HEK293 (cell line): ENCODE measurements at regions not wholly inside any gene's neighbourhood (a gene's known extent, or its start where the extent isn't known, plus 50 kb on each side); places are given as distances from the start of the nearest gene placed in this dataset.

Experiments
- ELK4 ChIP-seq: IDR thresholded peaks from 2 replicates; pipeline ENCODE4 v1.6.1; 2011; ENCODE audit warnings: mild to moderate bottlenecking, low read depth, low read length, borderline replicate concordance
- SP3 ChIP-seq: fragments of 450-650 bp; formaldehyde crosslinking; IDR thresholded peaks from 2 replicates; pipeline ENCODE4 v1.5.1; 2016; ENCODE audit warnings: missing biosample characterization, missing genetic modification characterization
- ZBTB26 ChIP-seq: fragments of 450-650 bp; formaldehyde crosslinking; optimal IDR thresholded peaks from 2 replicates; pipeline ENCODE3; 2016; ENCODE audit warnings: missing biosample characterization, mild to moderate bottlenecking, missing genetic modification characterization
- ZFP69B ChIP-seq: fragments of 450-650 bp; formaldehyde crosslinking; IDR thresholded peaks from 2 replicates; pipeline ENCODE4 v1.5.1; 2016; ENCODE audit warnings: missing biosample characterization, missing genetic modification characterization
- ZNF133 ChIP-seq: fragments of 450-650 bp; formaldehyde crosslinking; IDR thresholded peaks from 2 replicates; pipeline ENCODE4 v1.5.1; 2016; ENCODE audit warnings: missing biosample characterization, missing genetic modification characterization
- ZNF155 ChIP-seq: fragments of 450-650 bp; formaldehyde crosslinking; IDR thresholded peaks from 2 replicates; pipeline ENCODE4 v1.5.1; 2016; ENCODE audit warnings: missing biosample characterization, missing genetic modification characterization
- ZNF311 ChIP-seq: fragments of 450-650 bp; formaldehyde crosslinking; IDR thresholded peaks from 2 replicates; pipeline ENCODE4 v1.5.1; 2017; ENCODE audit warnings: missing biosample characterization, missing genetic modification characterization, borderline replicate concordance
- ZNF623 ChIP-seq: fragments of 450-650 bp; formaldehyde crosslinking; IDR thresholded peaks from 2 replicates; pipeline ENCODE4 v1.5.1; 2016; ENCODE audit warnings: missing biosample characterization, missing genetic modification characterization
- ZNF654 ChIP-seq: fragments of 450-650 bp; formaldehyde crosslinking; IDR thresholded peaks from 2 replicates; pipeline ENCODE4 v1.5.1; 2016; ENCODE audit warnings: low read depth, missing biosample characterization, missing genetic modification characterization
- ZNF660 ChIP-seq: fragments of 450-650 bp; IDR thresholded peaks from 2 replicates; pipeline ENCODE4 v1.5.1; 2018; ENCODE audit warnings: missing biosample characterization, mild to moderate bottlenecking, missing genetic modification characterization
- ZNF670 ChIP-seq: fragments of 450-650 bp; formaldehyde crosslinking; IDR thresholded peaks from 2 replicates; pipeline ENCODE4 v1.5.1; 2016; ENCODE audit warnings: missing biosample characterization, missing genetic modification characterization, low read depth
- TF ChIP-seq, protein P1 (sequence below): fragments of 450-650 bp; formaldehyde crosslinking; IDR thresholded peaks from 2 replicates; pipeline ENCODE4 v1.5.1; 2016; ENCODE audit warnings: missing biosample characterization, missing genetic modification characterization
- TF ChIP-seq, protein P2 (sequence below): fragments of 450-650 bp; formaldehyde crosslinking; IDR thresholded peaks from 2 replicates; pipeline ENCODE4 v1.5.1; 2016; ENCODE audit warnings: missing biosample characterization, missing genetic modification characterization

- no peak for TF ChIP-seq ZFP69B
- TF ChIP-seq ZNF623 (tag by site-specific recombination), result no peak
- no peak for TF ChIP-seq ZNF155
- TF ChIP-seq, protein P1, sequence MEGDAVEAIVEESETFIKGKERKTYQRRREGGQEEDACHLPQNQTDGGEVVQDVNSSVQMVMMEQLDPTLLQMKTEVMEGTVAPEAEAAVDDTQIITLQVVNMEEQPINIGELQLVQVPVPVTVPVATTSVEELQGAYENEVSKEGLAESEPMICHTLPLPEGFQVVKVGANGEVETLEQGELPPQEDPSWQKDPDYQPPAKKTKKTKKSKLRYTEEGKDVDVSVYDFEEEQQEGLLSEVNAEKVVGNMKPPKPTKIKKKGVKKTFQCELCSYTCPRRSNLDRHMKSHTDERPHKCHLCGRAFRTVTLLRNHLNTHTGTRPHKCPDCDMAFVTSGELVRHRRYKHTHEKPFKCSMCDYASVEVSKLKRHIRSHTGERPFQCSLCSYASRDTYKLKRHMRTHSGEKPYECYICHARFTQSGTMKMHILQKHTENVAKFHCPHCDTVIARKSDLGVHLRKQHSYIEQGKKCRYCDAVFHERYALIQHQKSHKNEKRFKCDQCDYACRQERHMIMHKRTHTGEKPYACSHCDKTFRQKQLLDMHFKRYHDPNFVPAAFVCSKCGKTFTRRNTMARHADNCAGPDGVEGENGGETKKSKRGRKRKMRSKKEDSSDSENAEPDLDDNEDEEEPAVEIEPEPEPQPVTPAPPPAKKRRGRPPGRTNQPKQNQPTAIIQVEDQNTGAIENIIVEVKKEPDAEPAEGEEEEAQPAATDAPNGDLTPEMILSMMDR (tag by site-specific recombination), result no peak
- TF ChIP-seq ZNF660 (tag by site-specific recombination), result no peak
- no peak for TF ChIP-seq SP3 (tag by site-specific recombination)
- TF ChIP-seq ELK4, result no peak
- TF ChIP-seq ZNF133 (tag by site-specific recombination), result no peak
- TF ChIP-seq, protein P2, sequence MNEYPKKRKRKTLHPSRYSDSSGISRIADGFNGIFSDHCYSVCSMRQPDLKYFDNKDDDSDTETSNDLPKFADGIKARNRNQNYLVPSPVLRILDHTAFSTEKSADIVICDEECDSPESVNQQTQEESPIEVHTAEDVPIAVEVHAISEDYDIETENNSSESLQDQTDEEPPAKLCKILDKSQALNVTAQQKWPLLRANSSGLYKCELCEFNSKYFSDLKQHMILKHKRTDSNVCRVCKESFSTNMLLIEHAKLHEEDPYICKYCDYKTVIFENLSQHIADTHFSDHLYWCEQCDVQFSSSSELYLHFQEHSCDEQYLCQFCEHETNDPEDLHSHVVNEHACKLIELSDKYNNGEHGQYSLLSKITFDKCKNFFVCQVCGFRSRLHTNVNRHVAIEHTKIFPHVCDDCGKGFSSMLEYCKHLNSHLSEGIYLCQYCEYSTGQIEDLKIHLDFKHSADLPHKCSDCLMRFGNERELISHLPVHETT, result no peak
- TF ChIP-seq ZNF654 (tag by site-specific recombination), result no peak
- no peak for TF ChIP-seq ZNF670 (tag by site-specific recombination)
- TF ChIP-seq ZNF311 (tag by site-specific recombination), result no peak
- TF ChIP-seq ZBTB26 (tag by site-specific recombination), result no peak
Observed at GRCh38 chr15:70357453-70357852, 259.7 kb upstream of the TLE3 start.
